ENCODE measurements at regions not wholly inside any gene's neighbourhood (a gene's known extent, or its start where the extent isn't known, plus 50 kb on each side); places are given as distances from the start of the nearest gene placed in this dataset.

GRCh38 chr14:97710726-97711125, 913.5 kb downstream of the VRK1 start:
- no peak for DNase-seq
- H3K4me1 ChIP-seq: no peaks in the 10 kb centered on the region
- H3K4me3 Mint-ChIP-seq (ENCODE audit: unreplicated experiment): no peak overlapping the region
- H3K27me3 Mint-ChIP-seq (ENCODE audit: insufficient read depth, unreplicated experiment): no peaks in the 10 kb centered on the region
- H3K9me3 Mint-ChIP-seq (ENCODE audit: unreplicated experiment): no peaks in the 10 kb centered on the region
- intact Hi-C loops (cut with micrococcal nuclease; ENCODE audit: unreplicated experiment): no loop called here
- ChIA-PET CTCF (no interaction called here), POLR2A (no interaction called here)
- H3K36me3 ChIP-seq (ENCODE audit: control insufficient read depth, insufficient read depth, low read length): no peaks in the 10 kb centered on the region
- no peaks in the 10 kb centered on the region for H3K27me3 ChIP-seq (replicated peaks; ENCODE audit: control insufficient read depth, insufficient read depth, low read length)
- no peaks in the 10 kb centered on the region for H3K36me3 Mint-ChIP-seq (ENCODE audit: insufficient read depth, unreplicated experiment)
- H3K9me3 ChIP-seq: no peaks in the 10 kb centered on the region
- H3K4me1 Mint-ChIP-seq (ENCODE audit: low read depth, unreplicated experiment): no peaks in the 10 kb centered on the region
- H3K4me3 ChIP-seq (ENCODE audit: low read depth, low read length): no peak overlapping the region
- TF ChIP-seq CTCF (IDR thresholded peaks at IDR 0.05; ENCODE audit: insufficient read depth in 1 of 2, low read depth in 1 of 2, low read length in 1 of 2, severe bottlenecking in 1 of 2, unreplicated experiment in 1 of 2): no peak
- no TSS peak for BruUV-seq (replicated peaks)
- H3K27ac Mint-ChIP-seq (ENCODE audit: unreplicated experiment): no peak overlapping the region

DNA sequence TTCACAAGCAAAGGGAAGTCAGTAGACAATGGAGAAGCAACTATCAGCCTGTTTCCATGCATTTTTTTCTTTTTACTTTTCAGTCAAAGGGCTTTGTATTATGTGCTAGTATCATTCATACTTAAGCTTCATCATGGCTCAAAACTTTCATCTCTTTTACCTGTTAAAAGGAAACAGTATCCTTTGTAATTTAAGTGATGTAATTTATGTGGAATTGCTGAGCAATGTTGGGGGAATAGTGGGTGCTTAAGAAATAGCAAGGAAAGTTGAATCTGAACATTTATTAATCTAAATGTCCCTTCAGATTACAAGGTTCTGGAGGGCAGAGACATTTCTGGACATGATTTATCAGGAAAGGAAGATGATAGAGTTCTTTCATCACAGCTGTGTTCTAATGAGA, 915.3 kb downstream of the VRK1 start:
- no peak for TF ChIP-seq CTCF (IDR thresholded peaks at IDR 0.05; ENCODE audit: insufficient read depth in 1 of 2, low read depth in 1 of 2, low read length in 1 of 2, severe bottlenecking in 1 of 2, unreplicated experiment in 1 of 2)
- Mint-ChIP-seq H3K9me3 (ENCODE audit: unreplicated experiment) (no peaks in the 10 kb centered on the region), H3K36me3 (ENCODE audit: insufficient read depth, unreplicated experiment) (no peaks in the 10 kb centered on the region), H3K27ac (ENCODE audit: unreplicated experiment) (no peak overlapping the region), H3K4me1 (ENCODE audit: low read depth, unreplicated experiment) (no peaks in the 10 kb centered on the region), H3K4me3 (ENCODE audit: unreplicated experiment) (no peak overlapping the region), H3K27me3 (ENCODE audit: insufficient read depth, unreplicated experiment) (no peaks in the 10 kb centered on the region)
- Histone ChIP-seq H3K9me3 (no peaks in the 10 kb centered on the region), H3K27me3 (replicated peaks; ENCODE audit: control insufficient read depth, insufficient read depth, low read length) (no peaks in the 10 kb centered on the region), H3K36me3 (ENCODE audit: control insufficient read depth, insufficient read depth, low read length) (no peaks in the 10 kb centered on the region), H3K4me1 (no peaks in the 10 kb centered on the region), H3K4me3 (ENCODE audit: low read depth, low read length) (no peak overlapping the region)
- no TSS peak for BruUV-seq (replicated peaks)
- ChIA-PET CTCF (no interaction called here), POLR2A (no interaction called here)
- intact Hi-C loops (cut with micrococcal nuclease; ENCODE audit: unreplicated experiment): no loop called here
- DNase-seq: no peak

DNA sequence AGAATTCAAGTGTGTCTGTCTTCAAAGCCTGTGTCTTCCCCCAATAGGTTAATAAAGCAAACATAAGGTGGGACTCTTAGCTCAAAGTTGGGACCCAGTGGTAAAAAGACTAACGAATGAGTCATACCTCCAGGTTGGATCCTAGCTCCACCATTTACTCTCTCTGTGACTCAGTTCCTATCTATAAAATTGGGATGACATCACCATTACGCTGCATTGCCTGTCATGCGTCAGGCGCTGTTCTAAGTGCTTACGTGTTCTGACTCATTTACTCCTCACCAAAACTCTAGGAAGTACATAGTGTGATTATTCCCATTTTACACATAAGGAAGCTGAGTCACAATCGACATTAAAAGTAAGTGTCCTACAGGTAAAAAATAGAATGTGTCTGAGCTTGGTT, 915.8 kb downstream of the VRK1 start:
- Histone ChIP-seq H3K27me3 (replicated peaks; ENCODE audit: control insufficient read depth, insufficient read depth, low read length) (no peaks in the 10 kb centered on the region), H3K4me3 (ENCODE audit: low read depth, low read length) (no peak overlapping the region), H3K4me1 (no peaks in the 10 kb centered on the region), H3K9me3 (no peaks in the 10 kb centered on the region), H3K36me3 (ENCODE audit: control insufficient read depth, insufficient read depth, low read length) (no peaks in the 10 kb centered on the region)
- no peak for TF ChIP-seq CTCF (IDR thresholded peaks at IDR 0.05; ENCODE audit: insufficient read depth in 1 of 2, low read depth in 1 of 2, low read length in 1 of 2, severe bottlenecking in 1 of 2, unreplicated experiment in 1 of 2)
- intact Hi-C loops (cut with micrococcal nuclease; ENCODE audit: unreplicated experiment): no loop called here
- no peaks in the 10 kb centered on the region for H3K4me1 Mint-ChIP-seq (ENCODE audit: low read depth, unreplicated experiment)
- CTCF ChIA-PET: no interaction called here
- POLR2A ChIA-PET: no interaction called here
- no peak for DNase-seq
- no peaks in the 10 kb centered on the region for H3K27me3 Mint-ChIP-seq (ENCODE audit: insufficient read depth, unreplicated experiment)
- H3K27ac Mint-ChIP-seq (ENCODE audit: unreplicated experiment): no peak overlapping the region
- no TSS peak for BruUV-seq (replicated peaks)
- H3K4me3 Mint-ChIP-seq (ENCODE audit: unreplicated experiment): no peak overlapping the region
- H3K36me3 Mint-ChIP-seq (ENCODE audit: insufficient read depth, unreplicated experiment): no peaks in the 10 kb centered on the region
- H3K9me3 Mint-ChIP-seq (ENCODE audit: unreplicated experiment): no peaks in the 10 kb centered on the region

Data from Caco-2 (cell line).